OCI-LY7 (cell line): ENCODE measurements at regions not wholly inside any gene's neighbourhood (a gene's known extent, or its start where the extent isn't known, plus 50 kb on each side); places are given as distances from the start of the nearest gene placed in this dataset.

Experiments used
- BruUV-seq: library from RNA; stranded (reverse); fragments of 400-500 nt; replicated peaks from 2 replicates; lab custom pipeline; 2021; lab: Mats Ljungman, UMichigan
- CTCF ChIA-PET: fragments of 300-600 bp; sonication (Branson Sonifier 250); formaldehyde crosslinking; loops from one replicate; lab custom pipeline; 2022; ENCODE audit warnings: antibody characterized with exemption; ENCODE audit not compliant: unreplicated experiment; lab: Charles Lee
- POLR2A ChIA-PET: fragments of 300-600 bp; sonication (Branson Sonifier 250); formaldehyde crosslinking; loops from one replicate; lab custom pipeline; 2022; ENCODE audit warnings: antibody characterized with exemption; lab: Charles Lee
- DNase-seq: peaks from one replicate; pipeline ENCODE4 v3.0.0-alpha.2; 2015; ENCODE audit warnings: low spot score
- H2AFZ ChIP-seq: fragments of 200-600 bp; sonication (generic), shearing (Covaris generic); 2 replicates; pipeline ENCODE4 v1.6.1; 2014; ENCODE audit warnings: mild to moderate bottlenecking, antibody characterized with exemption, low read length, moderate library complexity
- H3K27ac ChIP-seq: fragments of 200-600 bp; sonication (generic); 2 replicates; pipeline ENCODE4 v1.5.1; 2014; ENCODE audit warnings: mixed run types, low read depth, mild to moderate bottlenecking, moderate library complexity, low read length, inconsistent platforms; ENCODE audit not compliant: poor library complexity, severe bottlenecking
- H3K36me3 ChIP-seq: fragments of 200-600 bp; sonication (generic); 2 replicates; pipeline ENCODE4 v1.6.1; 2014; ENCODE audit warnings: mild to moderate bottlenecking, antibody characterized with exemption, low read length, moderate library complexity, mixed read lengths; ENCODE audit not compliant: insufficient read depth
- H3K4me1 ChIP-seq: fragments of 200-600 bp; sonication (generic); 2 replicates; pipeline ENCODE4 v1.5.1; 2014; ENCODE audit warnings: mild to moderate bottlenecking, low read length; ENCODE audit not compliant: insufficient read depth, poor library complexity, severe bottlenecking
- H3K4me2 ChIP-seq: fragments of 200-600 bp; sonication (generic); 2 replicates; pipeline ENCODE4 v1.6.1; 2014; ENCODE audit warnings: mild to moderate bottlenecking, low read length
- H3K4me3 ChIP-seq: fragments of 200-600 bp; sonication (generic); 2 replicates; pipeline ENCODE4 v1.5.1; 2014; ENCODE audit warnings: mild to moderate bottlenecking, low read depth, low read length; ENCODE audit not compliant: poor library complexity, severe bottlenecking
- H3K79me2 ChIP-seq: fragments of 200-600 bp; sonication (generic); 2 replicates; pipeline ENCODE4 v1.6.1; 2016; ENCODE audit warnings: low read depth, mild to moderate bottlenecking, low read length, moderate library complexity, mixed read lengths; ENCODE audit not compliant: insufficient read depth
- H3K9me2 ChIP-seq: fragments of 200-600 bp; sonication (generic); 2 replicates; pipeline ENCODE4 v1.6.1; 2016; ENCODE audit warnings: mild to moderate bottlenecking, low read length, mixed read lengths; ENCODE audit not compliant: insufficient read depth
- H3K9me3 ChIP-seq: fragments of 200-600 bp; sonication (generic); 2 replicates; pipeline ENCODE4 v1.6.1; 2014; ENCODE audit warnings: mild to moderate bottlenecking, mixed run types, low read length, mixed read lengths
- H4K20me1 ChIP-seq: fragments of 200-600 bp; sonication (generic); 2 replicates; pipeline ENCODE4 v1.6.1; 2014; ENCODE audit warnings: mild to moderate bottlenecking, antibody characterized with exemption, low read length, moderate library complexity, mixed read lengths; ENCODE audit not compliant: insufficient read depth
- CTCF ChIP-seq: fragments of 200-600 bp; sonication (generic); conservative IDR thresholded peaks from 2 replicates; pipeline ENCODE4 v1.5.1; 2014; ENCODE audit warnings: mild to moderate bottlenecking, antibody characterized with exemption, low read length, moderate library complexity, mixed read lengths
- EZH2phosphoT487 ChIP-seq: fragments of 200-600 bp; sonication (generic); IDR thresholded peaks from 2 replicates; pipeline ENCODE4 v1.6.1; 2018; ENCODE audit warnings: low read depth, borderline replicate concordance, mild to moderate bottlenecking, mixed run types, antibody characterized with exemption, low read length, moderate library complexity, mixed read lengths
- intact Hi-C: fragments of 100-400 bp; cut with micrococcal nuclease; formaldehyde crosslinking; loops from one replicate; pipeline ENCODE4 v1.10.0; 2022; ENCODE audit not compliant: unreplicated experiment

DNA sequence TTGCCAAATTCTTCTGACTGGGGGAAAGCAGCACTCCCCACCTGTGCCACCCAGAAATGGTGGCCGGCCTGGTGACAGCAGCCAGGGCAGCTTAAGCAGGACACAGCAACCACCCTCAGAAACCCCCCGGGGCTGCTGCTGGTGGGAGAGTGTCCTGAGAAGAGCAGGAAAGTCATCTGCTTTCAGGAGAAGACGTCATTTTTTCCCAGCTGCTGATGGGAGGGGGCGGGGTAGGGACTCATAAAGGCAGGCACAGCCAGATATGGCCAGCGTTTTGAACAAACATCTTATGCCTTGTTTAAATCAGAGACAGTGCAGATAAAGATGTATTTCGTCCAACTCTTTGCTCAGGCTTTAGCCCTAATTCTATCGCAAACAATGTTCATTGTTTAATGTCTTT is 139.5 kb downstream of the LRRC30 start:
- DNase-seq = no peak
- no peak overlapping the region for H3K27ac ChIP-seq
- no peaks in the 10 kb centered on the region for H3K4me1 ChIP-seq
- BruUV-seq = no TSS peak
- no peak overlapping the region for H3K4me3 ChIP-seq
- H4K20me1 ChIP-seq = no peaks in the 10 kb centered on the region
- H3K79me2 ChIP-seq = no peaks in the 10 kb centered on the region
- H3K4me2 ChIP-seq = no peak overlapping the region
- ChIA-PET CTCF (no interaction called here), POLR2A (no interaction called here)
- TF ChIP-seq CTCF (no peak), EZH2phosphoT487 (no peak)
- intact Hi-C loops = no loop called here
- no peaks in the 10 kb centered on the region for H3K9me3 ChIP-seq
- no peaks in the 10 kb centered on the region for H3K9me2 ChIP-seq
- no peak overlapping the region for H2AFZ ChIP-seq
- no peaks in the 10 kb centered on the region for H3K36me3 ChIP-seq

- BruUV-seq = no TSS peak
- H2AFZ ChIP-seq = no peak overlapping the region
- CTCF ChIA-PET = no interaction called here
These were observed 139.9 kb downstream of the LRRC30 start for GRCh38 chr18:7370802-7371201.

DNA sequence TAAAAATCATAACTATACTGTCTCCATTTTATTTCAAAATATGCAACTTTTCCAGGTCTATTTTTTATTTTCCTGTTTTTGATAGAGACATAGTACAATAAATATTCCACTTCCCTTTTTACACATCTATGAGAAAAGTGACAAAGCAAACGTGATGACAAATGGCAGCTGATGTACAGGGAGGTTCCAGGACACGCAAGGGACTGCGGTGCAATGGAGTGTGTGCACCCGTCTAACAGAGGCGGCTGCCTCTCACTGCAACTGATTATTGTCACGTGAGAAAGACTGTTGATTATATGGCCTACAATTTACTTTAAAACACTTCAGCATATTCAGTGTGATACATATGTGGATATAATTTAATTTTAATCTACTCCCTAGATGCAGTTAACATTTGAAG is 142.6 kb downstream of the LRRC30 start:
- CTCF ChIA-PET = no interaction called here
- TF ChIP-seq EZH2phosphoT487 (no peak), CTCF (no peak)
- Histone ChIP-seq H3K79me2 (no peaks in the 10 kb centered on the region), H2AFZ (no peak overlapping the region), H3K4me2 (no peak overlapping the region), H3K4me3 (no peak overlapping the region), H4K20me1 (no peaks in the 10 kb centered on the region), H3K9me3 (no peaks in the 10 kb centered on the region), H3K4me1 (no peaks in the 10 kb centered on the region), H3K36me3 (no peaks in the 10 kb centered on the region), H3K27ac (no peak overlapping the region), H3K9me2 (no peaks in the 10 kb centered on the region)
- DNase-seq = no peak
- POLR2A ChIA-PET = no interaction called here
- intact Hi-C loops = no loop called here
- no TSS peak for BruUV-seq

More at GRCh38 chr18:7370802-7371201, 139.9 kb downstream of the LRRC30 start:
- H3K36me3 ChIP-seq = no peaks in the 10 kb centered on the region
- no peak overlapping the region for H3K4me2 ChIP-seq
- no peaks in the 10 kb centered on the region for H4K20me1 ChIP-seq
- POLR2A ChIA-PET = no interaction called here
- DNase-seq = no peak
- no peak for TF ChIP-seq CTCF
- TF ChIP-seq EZH2phosphoT487 = no peak
- intact Hi-C loops = no loop called here
- H3K9me3 ChIP-seq = no peaks in the 10 kb centered on the region
- H3K4me3 ChIP-seq = no peak overlapping the region
- no peaks in the 10 kb centered on the region for H3K4me1 ChIP-seq
- H3K27ac ChIP-seq = no peak overlapping the region
- no peaks in the 10 kb centered on the region for H3K9me2 ChIP-seq
- no peaks in the 10 kb centered on the region for H3K79me2 ChIP-seq
